C4-2B (cell line): ENCODE measurements at regions not wholly inside any gene's neighbourhood (a gene's known extent, or its start where the extent isn't known, plus 50 kb on each side); places are given as distances from the start of the nearest gene placed in this dataset.
"Not testable (repeated sequence)": the region's sequence is repeated elsewhere in the genome, so short reads cannot be mapped to it uniquely, and the experiment has no call there.

ENCODE experiments used
- H3K27ac ChIP-seq: fragments of 450-650 bp; 2 replicates; pipeline ENCODE4 v1.5.1; 2017
- CTCF ChIP-seq: fragments of 450-650 bp; conservative IDR thresholded peaks from 2 replicates; pipeline ENCODE4 v1.5.1; 2017; ENCODE audit warnings: mild to moderate bottlenecking
- ZFX ChIP-seq: fragments of 450-650 bp; IDR thresholded peaks from 2 replicates; pipeline ENCODE4 v1.6.1; 2017

- no peak for TF ChIP-seq ZFX
- TF ChIP-seq CTCF, result no peak
- no peak overlapping the region for H3K27ac ChIP-seq
These were observed 137.4 kb upstream of the SATB1 start for GRCh38 chr3:18562364-18563154.

GRCh38 chr3:18559331-18559842 is 134.2 kb upstream of the SATB1 start:
- no peak for TF ChIP-seq ZFX
- TF ChIP-seq CTCF, result peak; percentile 72
- H3K27ac ChIP-seq, result no peak overlapping the region

GRCh38 chr3:18558507-18558906 is 133.4 kb upstream of the SATB1 start:
- TF ChIP-seq CTCF (no peak), ZFX (no peak)
- H3K27ac ChIP-seq, result no peak overlapping the region

- TF ChIP-seq ZFX (no peak), CTCF (no peak)
These were observed 132.1 kb upstream of the SATB1 start for GRCh38 chr3:18557216-18557615.

GRCh38 chr3:18556503-18557135 is 131.5 kb upstream of the SATB1 start:
- TF ChIP-seq CTCF (no peak), ZFX (no peak)
- no peak overlapping the region for H3K27ac ChIP-seq

More at GRCh38 chr3:18557216-18557615, 132.1 kb upstream of the SATB1 start:
- no peak overlapping the region for H3K27ac ChIP-seq

GRCh38 chr3:18556001-18556408 is 130.9 kb upstream of the SATB1 start:
- TF ChIP-seq ZFX (no peak), CTCF (no peak)
- no peak overlapping the region for H3K27ac ChIP-seq

GRCh38 chr3:18552579-18553105 is 127.5 kb upstream of the SATB1 start:
- H3K27ac ChIP-seq, result not testable (repeated sequence)
